Stimulated activated naive CD8-positive, alpha-beta T cell treated with anti-CD3 and anti-CD28 coated beads, Interleukin-15, Interleukin-2, amounts not matched to agents 100 U/mL and 50 U/mL, for 24 hours (primary cell): ENCODE measurements at regions not wholly inside any gene's neighbourhood (a gene's known extent, or its start where the extent isn't known, plus 50 kb on each side); places are given as distances from the start of the nearest gene placed in this dataset.

ENCODE experiments used
- ATAC-seq: fragments of 150-1000 bp; cut with Tn5 transposase; one replicate; pipeline ENCODE4 v1.10.0; 2021
- DNase-seq: peaks from one replicate; pipeline ENCODE4 v3.0.0; 2021

DNA sequence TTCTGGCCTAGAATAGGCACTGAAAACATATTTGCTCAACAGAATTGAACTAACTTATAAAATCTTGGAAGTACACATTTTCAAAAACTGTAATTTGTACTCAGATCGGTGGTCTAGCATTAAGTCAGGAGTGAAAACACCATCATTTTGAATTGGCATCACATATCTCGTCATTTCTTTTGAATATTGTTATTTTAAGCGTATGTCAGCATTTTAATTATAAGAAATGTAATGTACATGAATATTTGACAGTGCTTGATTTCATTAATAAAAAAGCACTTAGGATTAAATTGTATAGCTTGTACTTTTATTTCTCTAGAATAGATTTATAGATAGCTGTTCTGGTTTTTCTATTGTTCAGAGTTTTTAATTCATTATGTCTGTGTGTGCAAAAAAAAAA lies 892.2 kb downstream of the BCL11B start:
- ATAC-seq (no peak), DNase-seq (no peak)

DNA sequence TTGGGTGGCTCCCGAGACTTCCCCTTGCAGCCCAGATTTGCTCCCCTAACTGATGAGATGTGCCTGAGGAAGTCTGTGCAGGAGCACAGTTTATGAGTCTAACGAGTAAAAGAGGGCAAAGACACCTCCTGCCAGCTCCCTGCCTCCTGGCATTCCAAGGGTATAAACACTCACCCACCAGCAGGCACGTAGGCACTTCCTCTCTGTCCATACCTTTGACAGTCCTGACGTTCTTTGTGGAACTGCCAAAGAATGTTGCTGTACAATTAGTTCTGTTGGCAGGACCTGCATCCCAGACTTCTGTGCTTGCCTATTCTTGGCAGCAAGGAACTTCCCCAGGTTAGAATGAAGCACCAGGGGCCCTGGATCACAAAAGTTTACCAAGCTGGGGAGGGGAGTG lies 889.3 kb downstream of the BCL11B start:
- ATAC-seq (no peak), DNase-seq (no peak)

- no peak for ATAC-seq
- DNase-seq, result no peak
These were observed 886.1 kb downstream of the BCL11B start for GRCh38 chr14:98385851-98386250.

- DNase-seq (no peak), ATAC-seq (no peak)
These were observed 880.9 kb downstream of the BCL11B start for GRCh38 chr14:98391061-98391460.

DNA sequence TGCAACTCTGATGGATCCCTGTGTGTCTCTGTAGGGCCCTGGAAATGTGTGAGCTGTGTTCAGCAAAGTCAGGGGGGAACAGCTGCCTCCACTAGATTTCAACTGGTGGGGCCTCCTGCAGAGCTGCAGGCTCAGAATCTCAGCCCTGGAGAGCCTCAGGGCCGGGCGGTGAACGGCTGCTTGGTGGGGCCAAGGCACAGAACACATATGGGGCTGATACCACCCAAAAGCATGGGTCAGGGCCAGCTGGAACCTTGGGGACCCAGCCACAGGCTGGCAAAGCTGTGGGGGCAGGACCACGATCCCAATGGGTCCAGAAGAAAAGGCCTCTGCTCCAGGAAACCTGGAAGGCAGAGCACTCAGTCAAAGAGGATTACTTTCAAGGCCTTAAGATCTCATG lies 878.5 kb downstream of the BCL11B start:
- DNase-seq (no peak), ATAC-seq (no peak)

- DNase-seq, result no peak
- no peak for ATAC-seq
These were observed 867.2 kb downstream of the BCL11B start for GRCh38 chr14:98404811-98405210.

DNA sequence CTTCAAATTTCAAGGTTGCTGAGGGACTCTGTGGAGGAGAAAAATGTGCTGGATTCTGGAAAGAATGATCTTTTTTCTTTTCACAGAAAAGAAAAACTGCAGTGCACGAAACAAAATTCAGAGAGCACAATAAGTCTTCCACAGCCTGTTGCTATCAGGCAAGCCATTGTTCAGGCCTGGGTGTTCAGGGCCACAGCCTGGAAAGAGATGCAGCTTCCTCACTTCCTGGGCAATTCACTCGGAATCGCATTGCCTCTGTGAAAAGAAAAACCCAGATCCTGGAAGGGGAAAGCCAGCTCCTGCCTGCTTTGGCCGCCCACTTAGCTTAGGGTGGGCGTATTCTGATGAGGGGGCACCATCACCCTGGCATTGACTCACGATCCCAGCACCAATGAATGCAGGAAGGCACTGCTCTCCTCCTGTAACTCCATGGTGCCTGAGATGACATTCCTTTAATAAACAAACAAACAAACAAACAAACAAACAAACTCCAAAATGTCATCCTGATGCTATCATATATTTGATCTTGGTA lies 863.9 kb downstream of the BCL11B start:
- ATAC-seq, result no peak
- no peak for DNase-seq

DNA sequence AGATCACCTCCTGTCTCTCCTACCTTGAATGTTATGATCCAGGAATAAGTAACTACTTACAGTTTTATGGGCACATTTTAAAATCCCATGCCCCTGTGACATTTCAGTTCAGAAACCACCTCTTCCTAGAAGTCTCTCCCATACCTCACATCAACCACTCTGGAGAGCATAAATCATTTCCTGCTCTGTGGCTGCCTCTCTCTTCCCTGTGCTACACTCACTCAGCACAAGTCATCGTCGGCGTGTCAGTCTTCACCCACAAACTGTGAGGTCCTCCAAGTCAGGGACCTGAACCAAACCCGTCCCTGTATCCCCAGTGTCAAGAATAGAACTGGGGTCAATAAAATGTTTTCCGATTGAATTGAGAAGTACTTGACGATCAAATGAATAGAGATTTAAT lies 863.3 kb downstream of the BCL11B start:
- DNase-seq, result peak; percentile 25
- ATAC-seq, result peak; percentile 75

DNA sequence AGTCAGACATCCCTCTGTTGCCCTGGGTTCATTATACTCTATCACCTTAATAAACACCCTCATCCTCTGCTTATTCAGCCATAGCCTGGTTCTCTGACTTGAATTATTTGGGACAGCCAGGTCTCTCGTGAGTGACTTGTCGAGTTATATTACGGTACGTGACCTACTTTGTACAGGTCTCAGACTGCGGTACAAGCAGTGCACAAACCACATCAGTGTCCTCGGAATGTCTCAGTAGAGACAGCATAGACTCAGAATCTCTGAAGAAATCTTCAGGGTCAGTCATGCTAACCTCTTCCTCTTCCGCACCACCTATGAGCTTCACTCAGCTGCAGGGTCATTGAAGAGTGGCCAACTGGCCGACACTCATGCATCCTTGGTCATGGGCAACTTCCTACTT lies 860.8 kb downstream of the BCL11B start:
- ATAC-seq (no peak), DNase-seq (no peak)

DNA sequence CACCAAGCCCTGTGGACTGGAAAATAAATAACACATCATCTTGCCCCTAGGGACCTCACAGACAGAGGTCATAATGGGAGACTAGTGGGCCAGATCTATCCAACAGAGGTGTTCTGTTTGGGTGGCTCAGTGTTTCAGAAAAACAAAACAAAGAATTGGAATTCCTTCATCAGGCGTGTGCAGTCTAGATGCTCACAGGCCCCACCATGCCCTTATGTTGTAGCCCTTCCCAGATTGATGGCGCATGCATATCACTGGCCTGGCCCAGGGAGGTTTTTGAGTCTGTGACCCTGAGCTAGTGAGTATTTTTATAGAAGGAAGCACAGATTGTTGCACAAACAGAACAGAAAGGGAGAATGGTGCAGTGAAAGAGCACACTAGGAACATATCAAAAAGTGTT lies 859.6 kb downstream of the BCL11B start:
- ATAC-seq (no peak), DNase-seq (no peak)

DNA sequence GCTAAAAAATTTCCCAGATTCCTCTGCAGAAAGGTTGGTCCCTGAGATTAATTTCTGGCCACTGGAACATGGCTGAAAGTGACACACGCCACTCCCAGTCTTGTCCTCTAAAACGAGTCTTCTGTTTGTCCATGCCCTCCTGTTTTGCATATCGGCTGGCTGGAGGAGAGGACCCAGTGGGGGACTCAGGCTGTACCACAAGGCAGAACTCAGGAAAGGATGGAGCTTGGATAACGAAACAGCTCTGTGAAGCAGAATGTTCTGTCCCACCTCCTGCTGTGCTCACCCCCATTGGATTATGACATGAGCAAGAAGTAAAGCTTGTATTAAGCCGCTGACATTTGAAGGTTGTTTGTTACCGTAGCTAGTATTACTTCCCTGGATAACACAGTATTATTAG lies 856.2 kb downstream of the BCL11B start:
- no peak for DNase-seq
- ATAC-seq, result no peak

DNA sequence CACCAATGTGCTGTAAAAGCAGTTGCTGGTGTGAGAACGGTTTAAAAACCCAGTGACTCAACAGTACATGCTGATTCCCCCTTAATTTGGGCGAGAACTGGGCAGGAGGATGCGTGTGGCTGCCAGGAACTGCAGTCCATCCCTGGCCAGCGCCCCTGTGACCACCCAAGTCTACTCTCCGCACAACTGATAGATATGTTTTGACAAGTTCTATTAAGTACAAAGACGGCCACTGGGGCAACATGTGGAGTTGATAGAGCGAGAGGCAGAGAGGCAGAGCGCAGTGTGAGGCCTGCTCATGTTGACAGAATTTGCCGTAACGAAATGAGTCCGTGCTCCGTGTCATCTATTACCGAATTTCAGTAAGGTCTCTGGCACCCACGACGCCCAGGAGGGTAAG lies 855.0 kb downstream of the BCL11B start:
- DNase-seq (no peak), ATAC-seq (no peak)

GRCh38 chr14:98428483-98428994 lies 843.5 kb downstream of the BCL11B start:
- DNase-seq (no peak), ATAC-seq (no peak)

GRCh38 chr14:98433436-98433835 lies 838.6 kb downstream of the BCL11B start:
- ATAC-seq (no peak), DNase-seq (no peak)

- no peak for DNase-seq
- no peak for ATAC-seq
These were observed 834.9 kb downstream of the BCL11B start for GRCh38 chr14:98437113-98437512.

DNA sequence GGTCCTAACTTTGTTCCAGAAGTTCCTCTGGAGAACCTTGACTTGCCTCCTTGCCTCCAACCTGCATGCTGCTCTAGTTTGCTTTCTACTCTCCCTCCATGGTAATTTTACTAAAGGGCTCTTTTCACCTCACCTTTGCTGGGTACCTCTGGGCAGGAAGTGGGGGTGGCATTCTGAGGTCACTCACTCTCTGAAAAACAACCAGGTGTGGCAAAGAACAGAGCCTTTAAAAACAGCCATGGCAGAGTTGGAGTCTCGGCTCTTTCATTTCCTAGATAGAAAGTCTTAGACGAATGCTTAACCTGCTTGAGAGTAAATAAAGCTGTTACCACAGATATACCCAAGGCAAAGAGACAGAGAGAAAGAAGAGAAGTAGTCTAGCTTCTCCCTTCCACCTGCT lies 827.9 kb downstream of the BCL11B start:
- ATAC-seq (no peak), DNase-seq (no peak)

GRCh38 chr14:98445718-98446117 lies 826.3 kb downstream of the BCL11B start:
- DNase-seq, result no peak
- ATAC-seq, result no peak

GRCh38 chr14:98446508-98446907 lies 825.5 kb downstream of the BCL11B start:
- DNase-seq, result no peak
- no peak for ATAC-seq

GRCh38 chr14:98456231-98456630 lies 815.8 kb downstream of the BCL11B start:
- ATAC-seq, result no peak
- no peak for DNase-seq

GRCh38 chr14:98458702-98459101 lies 813.3 kb downstream of the BCL11B start:
- ATAC-seq, result no peak
- no peak for DNase-seq

DNA sequence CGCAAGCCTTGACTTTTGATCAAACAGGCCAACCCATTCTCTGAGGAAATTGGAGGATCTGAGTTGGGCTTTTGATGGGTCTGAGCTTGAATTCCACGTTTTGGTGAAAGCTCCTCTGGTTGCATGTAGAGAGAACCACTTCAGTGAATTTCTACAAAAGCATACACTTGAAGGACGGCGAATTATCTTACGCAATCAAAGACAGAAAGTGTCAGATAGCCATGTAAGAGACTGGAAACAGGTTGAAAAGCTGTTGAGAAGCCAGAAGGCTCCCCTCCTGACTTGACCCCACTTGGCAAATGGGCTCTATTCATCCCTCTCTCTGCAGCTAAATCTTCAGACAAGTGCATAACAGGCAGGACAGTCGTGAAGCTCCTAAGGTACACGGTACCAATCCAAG lies 809.1 kb downstream of the BCL11B start:
- ATAC-seq, result no peak
- DNase-seq, result no peak

GRCh38 chr14:98466807-98467206 lies 805.2 kb downstream of the BCL11B start:
- no peak for DNase-seq

DNA sequence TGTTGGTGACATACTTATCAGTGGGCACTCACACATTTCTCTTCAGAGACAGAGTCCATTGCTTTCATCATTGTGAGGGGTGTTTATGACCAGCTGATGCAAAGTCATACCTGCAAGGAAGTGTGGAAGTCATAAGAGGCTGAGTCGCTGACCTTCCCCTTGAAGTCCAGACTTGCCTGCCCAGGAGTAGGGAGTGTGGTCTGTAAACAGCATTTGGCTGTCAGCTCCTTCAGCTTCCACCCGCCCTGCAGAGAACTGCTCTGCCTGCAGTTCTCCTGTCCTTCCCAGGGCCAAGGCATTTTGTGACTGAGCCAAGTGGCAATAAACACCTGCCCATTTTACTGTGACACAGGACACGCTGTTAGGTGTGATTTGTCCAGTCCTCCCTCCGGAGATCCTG lies 801.3 kb downstream of the BCL11B start:
- DNase-seq, result no peak
- ATAC-seq, result no peak

More at GRCh38 chr14:98466807-98467206, 805.2 kb downstream of the BCL11B start:
- no peak for ATAC-seq

GRCh38 chr14:98474900-98475299 lies 797.1 kb downstream of the BCL11B start:
- ATAC-seq (no peak), DNase-seq (no peak)

DNA sequence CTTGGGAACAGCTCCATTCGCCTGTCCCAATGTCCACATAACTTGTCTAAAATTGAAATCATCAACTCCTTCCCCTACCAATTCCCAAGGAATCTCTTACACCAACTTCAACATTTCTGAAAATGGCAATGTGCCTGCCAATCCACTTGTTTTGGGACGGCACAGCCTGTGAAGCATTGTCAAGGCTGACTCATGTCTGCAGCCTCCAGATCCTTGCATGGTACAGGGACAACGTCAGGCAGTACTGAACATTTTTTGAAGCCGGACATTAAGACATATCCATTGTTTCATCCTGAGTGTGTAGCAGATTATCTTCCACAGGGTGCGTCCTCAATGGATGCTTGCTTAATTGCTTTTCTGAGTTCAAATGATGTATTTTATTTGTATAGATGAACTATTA lies 794.1 kb downstream of the BCL11B start:
- no peak for ATAC-seq
- DNase-seq, result no peak
